HepG2 (cell line): ENCODE measurements at regions not wholly inside any gene's neighbourhood (a gene's known extent, or its start where the extent isn't known, plus 50 kb on each side); places are given as distances from the start of the nearest gene placed in this dataset.

ENCODE experiments used
- HDAC6 ChIP-seq: fragments of 200-600 bp; sonication (generic); IDR thresholded peaks from 2 replicates; pipeline ENCODE4 v1.7.0; 2017; ENCODE audit warnings: mild to moderate bottlenecking, antibody characterized with exemption, low read length, low read depth
- TF ChIP-seq, protein P1 (sequence below): sonication (generic); formaldehyde crosslinking; IDR thresholded peaks from 2 replicates; pipeline ENCODE4 v1.5.0; 2020; ENCODE audit warnings: mild to moderate bottlenecking, missing genetic modification reagents, moderate library complexity

DNA sequence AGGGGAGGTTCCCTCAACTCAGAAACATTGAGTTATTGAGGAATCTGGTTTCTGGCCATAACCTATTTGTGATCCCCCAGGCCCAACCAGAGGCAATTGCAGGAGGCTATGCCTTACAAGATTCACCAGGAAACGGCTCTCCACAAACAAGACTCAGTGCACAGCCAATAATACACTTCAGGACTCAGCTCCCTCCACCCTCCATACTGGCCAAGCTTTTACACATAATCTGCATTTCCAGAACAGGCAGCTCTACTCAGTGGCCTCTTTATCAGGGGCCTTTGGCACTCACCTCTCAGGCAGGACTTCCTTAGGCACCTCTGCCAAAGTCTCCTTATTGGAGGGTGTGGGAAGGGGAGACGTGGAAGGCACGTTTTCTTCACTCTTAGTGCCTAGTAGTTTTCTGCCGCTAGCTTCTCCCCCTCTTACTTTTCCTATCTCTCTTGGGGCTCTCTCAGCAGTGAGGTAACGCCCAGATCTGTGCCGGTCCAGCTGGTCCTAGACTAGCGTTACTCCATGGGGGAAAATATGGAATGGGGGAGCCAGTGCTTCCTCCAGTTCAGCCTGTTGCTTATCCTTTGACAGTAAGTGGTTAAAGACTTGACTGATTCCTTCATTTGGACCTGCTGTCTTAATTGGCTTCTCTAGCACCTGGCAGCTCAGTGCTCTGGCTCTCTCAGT lies 62.8 kb upstream of the ANO3 start:
- TF ChIP-seq, protein P1, sequence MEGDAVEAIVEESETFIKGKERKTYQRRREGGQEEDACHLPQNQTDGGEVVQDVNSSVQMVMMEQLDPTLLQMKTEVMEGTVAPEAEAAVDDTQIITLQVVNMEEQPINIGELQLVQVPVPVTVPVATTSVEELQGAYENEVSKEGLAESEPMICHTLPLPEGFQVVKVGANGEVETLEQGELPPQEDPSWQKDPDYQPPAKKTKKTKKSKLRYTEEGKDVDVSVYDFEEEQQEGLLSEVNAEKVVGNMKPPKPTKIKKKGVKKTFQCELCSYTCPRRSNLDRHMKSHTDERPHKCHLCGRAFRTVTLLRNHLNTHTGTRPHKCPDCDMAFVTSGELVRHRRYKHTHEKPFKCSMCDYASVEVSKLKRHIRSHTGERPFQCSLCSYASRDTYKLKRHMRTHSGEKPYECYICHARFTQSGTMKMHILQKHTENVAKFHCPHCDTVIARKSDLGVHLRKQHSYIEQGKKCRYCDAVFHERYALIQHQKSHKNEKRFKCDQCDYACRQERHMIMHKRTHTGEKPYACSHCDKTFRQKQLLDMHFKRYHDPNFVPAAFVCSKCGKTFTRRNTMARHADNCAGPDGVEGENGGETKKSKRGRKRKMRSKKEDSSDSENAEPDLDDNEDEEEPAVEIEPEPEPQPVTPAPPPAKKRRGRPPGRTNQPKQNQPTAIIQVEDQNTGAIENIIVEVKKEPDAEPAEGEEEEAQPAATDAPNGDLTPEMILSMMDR: no peak
- no peak for TF ChIP-seq HDAC6
